ENCODE measurements at regions not wholly inside any gene's neighbourhood (a gene's known extent, or its start where the extent isn't known, plus 50 kb on each side); places are given as distances from the start of the nearest gene placed in this dataset.

- DNase-seq (ENCODE audit: low read depth), result no peak
Observed at GRCh38 chr1:230000493-230001184, 66.4 kb upstream of the GALNT2 start.

DNA sequence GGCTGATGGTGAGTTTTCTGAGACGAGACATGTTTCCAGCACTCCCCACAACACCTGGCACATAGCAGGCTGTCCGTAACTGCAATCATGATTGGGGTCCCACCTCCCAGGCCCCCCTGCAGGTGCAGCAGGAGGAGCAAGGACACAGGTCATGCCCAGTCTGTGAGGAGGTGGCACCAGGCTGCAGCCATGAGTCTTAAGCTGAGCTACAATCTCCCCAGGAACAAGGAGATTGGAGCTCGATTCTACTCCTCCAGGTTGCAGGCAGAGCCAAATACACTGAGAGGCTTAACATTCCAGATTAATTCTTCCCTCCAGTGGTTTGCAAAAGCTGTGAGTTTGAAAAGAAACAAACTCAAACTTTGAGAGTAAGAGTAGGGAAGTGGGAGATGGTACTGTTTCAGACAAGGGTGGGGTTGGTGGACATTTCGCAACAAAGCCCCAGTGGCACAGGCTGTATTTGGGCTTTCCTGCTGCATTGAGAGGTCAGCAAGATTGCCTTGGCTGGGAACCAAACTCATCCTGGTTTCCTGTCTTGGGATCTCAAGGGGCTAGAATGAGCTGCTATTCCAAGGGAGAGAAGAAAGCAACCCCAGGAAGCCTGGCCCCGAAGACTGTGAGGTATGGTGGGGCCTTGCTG is 64.8 kb upstream of the GALNT2 start:
- no peak for DNase-seq (ENCODE audit: low read depth)

DNA sequence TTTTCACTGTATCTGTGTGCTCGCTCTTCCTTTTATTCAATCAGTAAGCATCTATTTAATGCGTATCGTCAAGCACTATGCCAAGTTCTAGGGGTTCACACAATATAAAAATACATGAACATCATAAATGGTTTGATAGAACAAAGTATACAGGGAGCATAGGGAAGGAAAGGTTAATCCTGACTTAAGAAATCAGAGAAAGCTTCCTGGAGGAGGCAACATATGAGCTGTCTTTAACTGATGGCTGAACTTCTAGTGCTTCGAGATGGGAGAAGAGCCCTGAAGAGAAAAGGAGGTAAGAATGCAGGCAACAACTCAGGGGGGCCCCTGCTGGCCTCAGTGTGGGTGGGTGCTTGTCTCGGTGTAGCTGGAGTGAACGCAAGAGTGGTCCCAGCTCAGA is 63.6 kb upstream of the GALNT2 start:
- DNase-seq (ENCODE audit: low read depth), result no peak

GRCh38 chr1:230005040-230005439 is 62.0 kb upstream of the GALNT2 start:
- no peak for DNase-seq (ENCODE audit: low read depth)

- DNase-seq (ENCODE audit: low read depth), result no peak
Observed at GRCh38 chr1:230008721-230009120, 58.3 kb upstream of the GALNT2 start.

GRCh38 chr1:230009611-230010313 is 57.3 kb upstream of the GALNT2 start:
- DNase-seq (ENCODE audit: low read depth), result no peak

DNA sequence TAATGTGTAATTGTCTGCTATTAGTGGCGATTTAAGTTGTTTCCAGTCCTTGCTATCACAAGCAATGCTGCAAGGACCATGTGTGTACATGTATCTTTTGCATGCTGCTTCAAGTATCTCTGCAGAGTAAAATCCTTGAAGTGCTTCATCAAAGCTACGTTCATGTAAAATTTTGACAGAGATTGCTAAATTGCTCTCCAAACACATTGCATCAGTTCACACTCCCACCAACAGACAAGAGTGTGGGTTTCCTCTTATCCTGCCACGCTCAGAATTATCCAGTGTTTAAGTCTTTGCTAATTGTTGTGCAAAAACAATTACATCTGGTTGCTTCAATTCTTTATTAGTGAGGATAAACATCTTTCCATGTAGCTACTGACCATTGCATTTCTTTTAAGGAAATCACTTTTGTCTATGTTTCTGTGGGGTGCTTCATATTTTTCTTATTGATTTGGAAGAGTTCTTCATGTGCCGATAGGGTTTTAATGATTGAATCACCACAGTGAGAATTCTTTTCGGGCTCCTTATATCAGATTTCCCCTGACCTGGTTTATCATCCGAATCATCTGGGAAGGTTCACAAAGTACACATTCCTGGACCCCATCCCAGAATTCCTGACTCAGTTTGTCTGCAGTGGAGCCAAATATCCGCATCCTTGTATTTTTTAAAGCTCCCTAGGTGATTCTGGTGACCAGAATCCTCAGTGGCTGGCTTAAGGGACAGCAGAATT is 56.3 kb upstream of the GALNT2 start:
- no peak for DNase-seq (ENCODE audit: low read depth)

GRCh38 chr1:230011333-230012092 is 55.5 kb upstream of the GALNT2 start:
- no peak for DNase-seq (ENCODE audit: low read depth)

- DNase-seq (ENCODE audit: low read depth), result no peak
Observed at GRCh38 chr1:230012093-230012393, 55.0 kb upstream of the GALNT2 start.

DNA sequence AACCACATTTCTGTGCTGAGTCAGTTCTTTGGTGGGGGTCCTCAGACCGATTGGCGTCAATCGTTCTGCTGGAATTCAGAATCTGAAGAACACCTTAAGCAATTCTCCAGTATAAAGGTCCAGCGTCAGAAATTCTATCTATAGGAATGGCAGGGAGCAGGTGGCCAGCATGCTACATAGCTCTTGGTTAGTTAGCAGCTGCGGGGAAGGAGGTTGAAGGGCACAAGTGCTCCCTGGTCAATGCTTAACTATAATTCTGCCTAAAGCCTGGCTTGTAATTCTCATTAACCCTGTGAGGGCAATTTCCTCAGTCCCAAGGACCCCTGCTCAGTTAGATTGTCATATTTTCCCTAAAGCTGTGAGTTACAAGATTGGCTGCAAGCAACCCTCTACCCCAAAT is 54.3 kb upstream of the GALNT2 start:
- DNase-seq (ENCODE audit: low read depth), result no peak

- no peak for DNase-seq (ENCODE audit: low read depth)
Observed at GRCh38 chr1:230016159-230016558, 50.9 kb upstream of the GALNT2 start.
